OCI-LY3 (cell line): ENCODE measurements at regions not wholly inside any gene's neighbourhood (a gene's known extent, or its start where the extent isn't known, plus 50 kb on each side); places are given as distances from the start of the nearest gene placed in this dataset.
"Not testable (repeated sequence)": the region's sequence is repeated elsewhere in the genome, so short reads cannot be mapped to it uniquely, and the experiment has no call there.

ENCODE experiments used
- H2AFZ ChIP-seq: fragments of 200-600, 300-600 bp; shearing (Covaris generic); 2 replicates; pipeline ENCODE4 v1.6.0; 2014; ENCODE audit warnings: antibody characterized with exemption, low read depth, low read length
- H3K27ac ChIP-seq: fragments of 200-600, 300-600 bp; sonication (generic); 2 replicates; pipeline ENCODE4 v1.5.1; 2014; ENCODE audit warnings: mild to moderate bottlenecking, low read length, moderate library complexity, mixed read lengths
- H3K27me3 ChIP-seq: fragments of 200-600, 300-600 bp; sonication (generic); 2 replicates; pipeline ENCODE4 v1.6.1; 2014; ENCODE audit warnings: low read depth, low read length, mixed read lengths
- H3K36me3 ChIP-seq: fragments of 200-600, 300-600 bp; sonication (generic); replicated peaks from 2 replicates; pipeline ENCODE3; 2014; ENCODE audit warnings: low read depth, low read length, mixed read lengths
- H3K4me1 ChIP-seq: fragments of 300-600, 200-600 bp; sonication (generic); 2 replicates; pipeline ENCODE4 v1.6.1; 2014; ENCODE audit warnings: low read length, mixed read lengths
- H3K4me2 ChIP-seq: fragments of 200-600, 300-600 bp; sonication (generic); 2 replicates; pipeline ENCODE4 v1.6.1; 2014; ENCODE audit warnings: low read length, mixed read lengths
- H3K4me3 ChIP-seq: fragments of 300-600, 200-600 bp; sonication (generic); 2 replicates; pipeline ENCODE4 v1.5.1; 2014; ENCODE audit warnings: antibody characterized with exemption, mild to moderate bottlenecking, low read length, moderate library complexity
- H3K79me2 ChIP-seq: fragments of 300-600, 200-600 bp; shearing (Covaris generic); 2 replicates; pipeline ENCODE4 v1.6.1; 2014; ENCODE audit warnings: mild to moderate bottlenecking, low read length, mixed read lengths
- H3K9ac ChIP-seq: fragments of 300-600, 200-600 bp; shearing (Covaris generic); 2 replicates; pipeline ENCODE4 v1.6.0; 2014; ENCODE audit warnings: mild to moderate bottlenecking, low read length, moderate library complexity
- H3K9me3 ChIP-seq: fragments of 200-600, 300-600 bp; shearing (Covaris generic); 2 replicates; pipeline ENCODE4 v1.6.1; 2014; ENCODE audit warnings: low read length, mixed read lengths; ENCODE audit not compliant: insufficient read depth
- H4K20me1 ChIP-seq: fragments of 200-600, 300-600 bp; sonication (generic); 2 replicates; pipeline ENCODE4 v1.6.1; 2016; ENCODE audit warnings: low read length, mixed read lengths; ENCODE audit not compliant: insufficient read depth
- CTCF ChIP-seq: fragments of 200-600, 300-600 bp; sonication (generic); IDR thresholded peaks from 2 replicates; pipeline ENCODE4 v1.5.1; 2014; ENCODE audit warnings: antibody characterized with exemption, low read length, low read depth
- EZH2phosphoT487 ChIP-seq: fragments of 200-600 bp; shearing (Covaris generic); IDR thresholded peaks from 2 replicates; pipeline ENCODE4 v1.6.1; 2018; ENCODE audit warnings: antibody characterized with exemption, mixed run types, low read depth

GRCh38 chr2:210928714-210929113 is 372.3 kb downstream of the CPS1 start:
- no peaks in the 10 kb centered on the region for H4K20me1 ChIP-seq
- H3K9me3 ChIP-seq, result no peaks in the 10 kb centered on the region
- H3K9ac ChIP-seq, result no peak overlapping the region
- no peak overlapping the region for H3K4me2 ChIP-seq
- H3K27me3 ChIP-seq, result no peaks in the 10 kb centered on the region
- TF ChIP-seq CTCF (no peak), EZH2phosphoT487 (no peak)
- H3K4me3 ChIP-seq, result no peak overlapping the region
- no peaks in the 10 kb centered on the region for H3K4me1 ChIP-seq
- H3K36me3 ChIP-seq, result no peaks in the 10 kb centered on the region
- no peaks in the 10 kb centered on the region for H3K79me2 ChIP-seq
- no peak overlapping the region for H2AFZ ChIP-seq
- no peak overlapping the region for H3K27ac ChIP-seq

GRCh38 chr2:210938228-210938627 is 381.8 kb downstream of the CPS1 start:
- H3K4me3 ChIP-seq, result no peak overlapping the region
- H3K27me3 ChIP-seq, result no peaks in the 10 kb centered on the region
- no peak overlapping the region for H3K4me2 ChIP-seq
- no peaks in the 10 kb centered on the region for H4K20me1 ChIP-seq
- H3K4me1 ChIP-seq, result no peaks in the 10 kb centered on the region
- TF ChIP-seq EZH2phosphoT487 (no peak), CTCF (no peak)
- no peak overlapping the region for H3K27ac ChIP-seq
- H3K9ac ChIP-seq, result no peak overlapping the region
- no peaks in the 10 kb centered on the region for H3K36me3 ChIP-seq
- no peak overlapping the region for H2AFZ ChIP-seq
- H3K9me3 ChIP-seq, result peaks cover 2% of the 10 kb centered on the region; the same call in 1 of the 2 replicates
- H3K79me2 ChIP-seq, result no peaks in the 10 kb centered on the region

- H3K4me3 ChIP-seq, result no peak overlapping the region
- H3K9ac ChIP-seq, result no peak overlapping the region
- no peaks in the 10 kb centered on the region for H4K20me1 ChIP-seq
- no peaks in the 10 kb centered on the region for H3K36me3 ChIP-seq
- H3K27me3 ChIP-seq, result no peaks in the 10 kb centered on the region
- no peaks in the 10 kb centered on the region for H3K9me3 ChIP-seq
- H3K4me2 ChIP-seq, result no peak overlapping the region
- no peak overlapping the region for H2AFZ ChIP-seq
- H3K4me1 ChIP-seq, result no peaks in the 10 kb centered on the region
- H3K27ac ChIP-seq, result no peak overlapping the region
- TF ChIP-seq CTCF (no peak), EZH2phosphoT487 (no peak)
- H3K79me2 ChIP-seq, result no peaks in the 10 kb centered on the region
Measured at GRCh38 chr2:210946395-210946794, 390.0 kb downstream of the CPS1 start.

- not testable (repeated sequence) for H3K9ac ChIP-seq, H3K79me2 ChIP-seq, H3K4me1 ChIP-seq, H3K9me3 ChIP-seq, H3K36me3 ChIP-seq, H3K4me2 ChIP-seq, H3K27ac ChIP-seq, H3K27me3 ChIP-seq, H3K4me3 ChIP-seq, H4K20me1 ChIP-seq, H2AFZ ChIP-seq
Measured at GRCh38 chr2:210950434-210951060, 394.1 kb downstream of the CPS1 start.
